Thymus (tissue), 11 donors: ENCODE measurements at regions not wholly inside any gene's neighbourhood (a gene's known extent, or its start where the extent isn't known, plus 50 kb on each side); places are given as distances from the start of the nearest gene placed in this dataset.
"Not testable (repeated sequence)": the region's sequence is repeated elsewhere in the genome, so short reads cannot be mapped to it uniquely, and the experiment has no call there.

Source experiments
- DNase-seq, 9 donors: peaks; one replicate each; pipeline ENCODE4 v3.0.0-alpha.2; 2013; ENCODE audit warnings: low spot score in 9 of 9, low read depth in 6 of 9, missing footprints in 1 of 9
- H3K27ac ChIP-seq, 2 donors: one replicate each; pipeline ENCODE4 v1.5.1; 2013; ENCODE audit warnings: control low read depth in 1 of 2, low read depth in 1 of 2, low read length in 1 of 2, mild to moderate bottlenecking in 1 of 2, moderate library complexity in 1 of 2
- H3K27me3 ChIP-seq, 2 donors: one replicate each; pipeline ENCODE4 v1.5.1; 2013; ENCODE audit warnings: low read length in 1 of 2; ENCODE audit not compliant: control insufficient read depth in 2 of 2, insufficient read depth in 1 of 2
- H3K36me3 ChIP-seq, 2 donors: one replicate each; pipeline ENCODE4 v1.5.1; 2013; ENCODE audit warnings: low read length in 1 of 2, mild to moderate bottlenecking in 1 of 2, moderate library complexity in 1 of 2; ENCODE audit not compliant: control insufficient read depth in 2 of 2, insufficient read depth in 2 of 2
- H3K4me1 ChIP-seq, 2 donors: one replicate each; pipeline ENCODE4 v1.5.1; 2013; ENCODE audit warnings: low read length in 2 of 2; ENCODE audit not compliant: control insufficient read depth in 2 of 2, insufficient read depth in 2 of 2
- H3K4me3 ChIP-seq, 2 donors: one replicate each; pipeline ENCODE4 v1.5.1; 2013; ENCODE audit warnings: low read length in 2 of 2, control low read depth in 1 of 2, mild to moderate bottlenecking in 1 of 2
- H3K9me3 ChIP-seq, 2 donors: one replicate each; pipeline ENCODE4 v1.5.1; 2013; ENCODE audit warnings: low read length in 1 of 2, mild to moderate bottlenecking in 1 of 2; ENCODE audit not compliant: control insufficient read depth in 2 of 2, insufficient read depth in 1 of 2
- WGBS: extraction: QIAGEN DNeasy Blood & Tissue Kit; methylation state at CpG from one replicate; pipeline ENCODE4 v1.1.7; 2013; 5-methylcytosine and 5-hydroxymethylcytosine counted together
- donor health status: healthy.

DNA sequence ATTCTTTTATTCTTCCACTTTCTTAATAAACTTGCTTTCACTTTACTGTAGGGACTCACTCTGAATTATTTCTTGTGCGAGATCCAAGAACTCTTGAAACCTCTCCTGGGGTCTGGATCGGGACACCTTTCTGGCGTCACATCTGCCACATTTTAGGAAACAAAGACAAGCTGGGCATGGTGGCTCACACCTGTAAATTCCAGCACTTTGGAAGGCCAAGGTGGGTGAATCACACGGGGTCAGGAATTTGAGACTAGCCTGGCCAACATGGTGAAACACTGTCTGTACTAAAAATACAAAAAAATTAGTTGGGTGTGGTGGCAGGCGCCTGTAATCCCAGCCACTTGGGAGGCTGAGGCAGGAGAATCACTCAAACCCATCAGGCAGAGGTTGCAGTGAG, 1399.6 kb downstream of the CDH8 start:
- H3K9me3 ChIP-seq, DNase-seq, H3K27me3 ChIP-seq, H3K36me3 ChIP-seq, H3K4me3 ChIP-seq, H3K27ac ChIP-seq, H3K4me1 ChIP-seq: not testable (repeated sequence)
- WGBS: 87% methylated on average over 5 of the region's 5 CpGs

DNA sequence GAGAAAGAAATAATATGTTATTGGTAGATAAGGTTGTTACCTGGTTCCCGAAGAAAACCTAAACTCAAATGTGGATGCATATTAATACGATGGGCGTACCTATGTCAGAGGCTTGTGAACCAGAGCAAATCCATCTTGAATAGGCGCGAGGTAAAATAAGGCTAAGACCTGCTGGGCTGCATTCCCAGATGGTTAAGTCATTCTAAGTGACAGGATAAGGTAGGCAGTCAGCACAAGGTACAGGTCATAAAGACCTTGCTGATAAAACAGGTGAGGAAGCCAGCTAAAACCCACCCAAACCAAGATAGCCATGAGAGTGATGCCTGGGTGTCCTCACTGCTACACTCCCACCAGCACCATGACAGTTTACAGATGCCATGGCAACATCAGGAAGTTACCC, 1400.1 kb downstream of the CDH8 start:
- no peaks in the 10 kb centered on the region for H3K4me1 ChIP-seq
- DNase-seq: no peak
- no peaks in the 10 kb centered on the region for H3K9me3 ChIP-seq
- WGBS: 84% methylated on average over 5 of the region's 5 CpGs
- H3K4me3 ChIP-seq: no peak overlapping the region
- H3K27me3 ChIP-seq: no peaks in the 10 kb centered on the region
- no peak overlapping the region for H3K27ac ChIP-seq
- H3K36me3 ChIP-seq: no peaks in the 10 kb centered on the region

DNA sequence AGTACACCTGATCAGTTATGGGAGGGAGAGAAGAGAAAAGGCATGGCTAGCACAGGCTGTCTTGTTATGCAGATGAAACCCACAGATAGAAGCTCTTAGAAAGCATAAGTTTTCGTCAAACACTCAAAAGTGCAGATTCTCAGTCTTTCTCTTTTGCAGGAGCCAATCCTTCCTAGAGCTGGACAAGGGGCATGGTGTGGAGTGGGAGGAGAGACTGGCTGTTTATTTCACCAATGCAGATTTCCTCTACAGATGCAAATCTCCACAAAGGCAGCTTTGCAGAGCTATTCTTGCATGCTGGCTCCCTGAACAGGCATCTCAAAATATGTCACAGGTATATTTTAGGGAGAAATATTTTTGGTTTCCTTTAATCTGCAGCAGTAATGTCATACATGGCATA, 1400.7 kb downstream of the CDH8 start:
- 76% methylated on average over 1 of the region's 1 CpG for WGBS

DNA sequence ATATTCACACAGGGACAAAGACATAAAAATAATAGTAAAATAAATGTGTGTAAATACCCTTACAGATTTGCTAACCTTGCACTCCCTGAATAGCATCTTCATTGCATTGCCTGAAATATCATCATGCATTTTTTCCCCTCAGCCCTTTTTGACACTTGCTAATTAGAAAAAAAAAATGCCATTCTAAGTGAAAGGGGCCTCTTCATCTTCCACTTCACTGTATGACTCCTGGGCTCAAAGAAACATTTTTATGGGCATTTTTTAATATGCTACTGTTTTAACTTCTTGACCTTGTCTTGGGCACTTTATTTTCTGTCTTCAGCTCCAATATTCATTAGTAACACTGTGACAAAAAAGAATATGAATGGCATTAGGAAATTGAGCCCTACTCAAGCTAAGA, 1424.4 kb downstream of the CDH8 start:
- Histone ChIP-seq H3K4me3 (no peak overlapping the region), H3K9me3 (no peaks in the 10 kb centered on the region), H3K27me3 (no peaks in the 10 kb centered on the region), H3K36me3 (no peaks in the 10 kb centered on the region), H3K27ac (no peak overlapping the region), H3K4me1 (no peaks in the 10 kb centered on the region)
- no peak for DNase-seq

More for the DNA sequence above, 1400.7 kb downstream of the CDH8 start:
- Histone ChIP-seq H3K27ac (no peak overlapping the region), H3K36me3 (no peaks in the 10 kb centered on the region), H3K4me3 (no peak overlapping the region), H3K9me3 (no peaks in the 10 kb centered on the region), H3K27me3 (no peaks in the 10 kb centered on the region), H3K4me1 (no peaks in the 10 kb centered on the region)
- no peak for DNase-seq

DNA sequence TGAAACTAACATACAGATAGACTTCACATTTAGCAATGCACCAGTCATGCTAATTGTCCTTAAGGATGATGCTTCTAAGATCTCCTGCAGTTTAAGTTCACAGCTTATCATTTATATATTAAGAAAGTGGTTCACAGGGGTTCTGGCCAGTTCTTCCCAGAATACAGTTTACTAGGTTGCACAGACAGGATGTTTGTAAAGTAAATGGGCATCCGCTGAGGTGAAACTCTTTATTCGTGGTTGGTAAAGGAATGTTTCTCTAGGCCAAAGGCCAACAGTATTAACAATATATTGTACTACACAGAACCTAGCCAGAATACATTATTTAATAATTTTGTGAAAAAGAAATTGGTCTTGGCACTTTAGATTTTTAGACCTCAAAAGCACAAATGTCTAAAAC, 1427.3 kb downstream of the CDH8 start:
- H3K4me3 ChIP-seq: no peak overlapping the region

DNA sequence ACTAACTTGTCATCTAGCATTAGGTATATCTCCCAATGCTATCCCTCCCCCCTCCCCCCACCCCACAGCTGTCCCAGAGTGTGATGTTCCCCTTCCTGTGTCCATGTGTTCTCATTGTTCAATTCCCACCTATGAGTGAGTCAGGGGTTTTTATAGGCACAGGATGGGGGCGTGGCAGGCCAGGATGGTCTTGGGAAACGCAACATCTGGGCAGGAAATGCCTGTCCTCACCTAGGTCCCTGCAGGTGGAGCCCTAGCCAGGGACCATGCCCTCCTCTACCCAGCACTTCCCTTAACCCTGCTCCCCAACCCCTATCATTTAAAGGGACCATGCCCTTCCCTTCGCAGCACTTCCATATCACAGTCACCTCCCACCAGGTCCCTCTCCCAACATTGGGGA, 1430.6 kb downstream of the CDH8 start:
- H3K27ac ChIP-seq, H3K4me3 ChIP-seq, H3K4me1 ChIP-seq, DNase-seq, H3K9me3 ChIP-seq, H3K36me3 ChIP-seq, H3K27me3 ChIP-seq: not testable (repeated sequence)
- WGBS: 95% methylated on average over 3 of the region's 3 CpGs

More for the DNA sequence above, 1427.3 kb downstream of the CDH8 start:
- no peaks in the 10 kb centered on the region for H3K36me3 ChIP-seq
- H3K9me3 ChIP-seq: peaks cover 0 to 4% of the 10 kb centered on the region in 2 donors
- 90% methylated on average over 2 of the region's 2 CpGs for WGBS
- H3K27me3 ChIP-seq: no peaks in the 10 kb centered on the region
- no peak for DNase-seq
- H3K27ac ChIP-seq: no peak overlapping the region
- H3K4me1 ChIP-seq: no peaks in the 10 kb centered on the region

DNA sequence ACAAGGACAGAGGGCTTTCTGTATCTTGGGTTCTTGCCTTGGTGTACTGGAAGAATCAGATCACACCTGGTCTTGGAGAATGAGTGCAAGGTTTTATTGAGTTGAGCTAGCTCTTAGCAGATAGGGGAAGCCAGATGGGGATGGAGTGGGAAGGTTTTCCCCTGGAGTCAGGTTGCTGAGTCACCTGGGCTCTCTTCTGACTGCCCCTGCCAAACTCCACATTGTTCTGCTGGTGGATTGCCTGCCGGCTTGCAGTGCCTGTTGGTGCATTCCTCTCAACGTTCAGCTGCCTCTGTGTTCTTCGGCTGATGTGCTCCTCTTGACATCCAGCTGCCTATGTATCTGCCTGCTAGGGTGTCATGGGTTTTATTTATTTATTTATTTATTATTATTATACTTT, 1431.1 kb downstream of the CDH8 start:
- Histone ChIP-seq H3K27ac (no peak overlapping the region), H3K9me3 (peaks cover 0 to 4% of the 10 kb centered on the region in 2 donors), H3K36me3 (no peaks in the 10 kb centered on the region), H3K4me3 (no peak overlapping the region), H3K27me3 (no peaks in the 10 kb centered on the region), H3K4me1 (no peaks in the 10 kb centered on the region)
- WGBS: 93% methylated on average over 3 of the region's 3 CpGs
- no peak for DNase-seq

DNA sequence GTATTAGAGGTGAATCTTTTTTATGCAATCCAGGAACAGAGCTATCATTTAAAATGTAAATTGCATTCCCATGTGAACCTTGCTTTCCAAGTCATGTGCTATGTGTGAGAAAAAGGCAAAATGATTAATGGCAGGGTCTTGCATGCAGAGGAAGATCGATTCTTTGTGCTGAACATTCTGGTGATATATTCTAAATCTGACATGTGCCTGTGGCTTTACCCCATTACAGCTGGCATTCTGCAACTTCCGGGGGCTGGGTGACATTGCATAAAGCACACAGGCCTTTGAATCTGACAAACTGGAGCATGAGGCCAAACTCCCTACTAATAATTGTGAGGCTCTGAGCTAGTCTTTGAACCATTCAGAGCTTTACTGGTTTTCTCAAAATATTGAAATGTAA, 1449.7 kb downstream of the CDH8 start:
- H3K9me3 ChIP-seq: no peaks in the 10 kb centered on the region
- no peaks in the 10 kb centered on the region for H3K36me3 ChIP-seq
- 44% methylated on average over 2 of the region's 2 CpGs for WGBS
- H3K27ac ChIP-seq: no peak overlapping the region
- no peaks in the 10 kb centered on the region for H3K4me1 ChIP-seq
- H3K27me3 ChIP-seq: no peaks in the 10 kb centered on the region
- no peak overlapping the region for H3K4me3 ChIP-seq
- no peak for DNase-seq

DNA sequence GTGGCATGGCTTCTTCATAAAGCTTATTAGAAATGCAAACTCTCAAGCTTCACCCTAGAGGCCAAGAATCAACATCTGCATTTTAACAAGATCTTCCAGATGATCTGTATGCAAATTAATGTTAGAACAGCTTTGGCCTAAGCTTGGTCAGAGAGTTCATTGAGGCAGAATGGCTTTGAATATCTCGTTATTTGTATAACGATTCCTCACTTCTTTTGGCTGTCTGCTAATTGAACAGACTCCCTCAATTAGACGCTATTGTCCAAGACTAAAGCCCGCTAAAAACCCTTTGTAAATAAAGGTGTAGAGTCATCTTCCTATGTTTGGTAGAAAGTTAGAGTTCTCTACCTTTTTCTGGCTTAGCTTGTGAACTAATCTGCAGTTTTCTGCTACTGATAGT, 1453.7 kb downstream of the CDH8 start:
- Histone ChIP-seq H3K27ac (no peak overlapping the region), H3K27me3 (no peaks in the 10 kb centered on the region), H3K9me3 (no peaks in the 10 kb centered on the region), H3K4me3 (no peak overlapping the region), H3K36me3 (no peaks in the 10 kb centered on the region), H3K4me1 (no peaks in the 10 kb centered on the region)
- WGBS: 80% methylated on average over 4 of the region's 4 CpGs
- DNase-seq: no peak

DNA sequence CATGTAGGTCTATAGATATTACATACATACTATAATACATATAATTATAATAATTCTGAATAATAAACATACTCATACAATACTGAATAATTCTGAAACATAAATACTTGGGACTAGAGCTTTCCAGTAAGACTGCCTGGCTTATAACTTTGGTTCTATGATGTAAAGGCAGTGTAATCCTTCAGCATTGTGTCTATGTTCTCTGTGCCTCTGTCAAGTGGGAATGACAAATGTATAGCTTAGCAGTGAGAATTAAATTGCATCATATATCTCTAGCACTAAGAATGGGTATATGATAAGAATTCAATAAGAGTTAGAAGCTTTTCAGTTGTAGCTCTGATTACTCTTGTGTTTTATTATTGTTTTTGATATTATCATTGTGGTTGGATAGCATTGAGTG, 1469.3 kb downstream of the CDH8 start:
- DNase-seq: no peak
- Histone ChIP-seq H3K27me3 (no peaks in the 10 kb centered on the region), H3K9me3 (no peaks in the 10 kb centered on the region), H3K4me3 (no peak overlapping the region), H3K36me3 (no peaks in the 10 kb centered on the region), H3K4me1 (no peaks in the 10 kb centered on the region), H3K27ac (no peak overlapping the region)
